Cardiac septum (tissue), 1 donor: ENCODE measurements at regions not wholly inside any gene's neighbourhood (a gene's known extent, or its start where the extent isn't known, plus 50 kb on each side); places are given as distances from the start of the nearest gene placed in this dataset.

Source experiments
- DNase-seq: peaks from one replicate; pipeline ENCODE4 v3.0.0-alpha.2; 2020; ENCODE audit warnings: low spot score
- intact Hi-C: fragments of 100-400 bp; cut with DNase I; formaldehyde crosslinking; loops from one replicate; pipeline ENCODE4 v1.14.0; 2022
- donor health status: DM: no; HTN: no; CAD: no.

- no peak for DNase-seq
- intact Hi-C loops: no loop called here
These were observed 586.1 kb upstream of the PITX2 start for GRCh38 chr4:111208970-111209369.

GRCh38 chr4:111209706-111210105 lies 586.8 kb upstream of the PITX2 start:
- intact Hi-C loops: no loop called here

GRCh38 chr4:111210595-111210994 lies 587.7 kb upstream of the PITX2 start:
- no peak for DNase-seq
- intact Hi-C loops: no loop called here

More at GRCh38 chr4:111209706-111210105, 586.8 kb upstream of the PITX2 start:
- no peak for DNase-seq

GRCh38 chr4:111213531-111213930 lies 590.7 kb upstream of the PITX2 start:
- intact Hi-C loops: no loop called here
- DNase-seq: no peak

- no peak for DNase-seq
- intact Hi-C loops: no loop called here
These were observed 591.5 kb upstream of the PITX2 start for GRCh38 chr4:111214371-111214770.

GRCh38 chr4:111215755-111216154 lies 592.9 kb upstream of the PITX2 start:
- intact Hi-C loops: no loop called here
- DNase-seq: no peak

GRCh38 chr4:111216791-111217190 lies 593.9 kb upstream of the PITX2 start:
- no peak for DNase-seq
- intact Hi-C loops: no loop called here

GRCh38 chr4:111221371-111221770 lies 598.5 kb upstream of the PITX2 start:
- no peak for DNase-seq
- intact Hi-C loops: no loop called here

GRCh38 chr4:111228396-111228795 lies 605.5 kb upstream of the PITX2 start:
- intact Hi-C loops: no loop called here
- no peak for DNase-seq

- no peak for DNase-seq
These were observed 606.0 kb upstream of the PITX2 start for GRCh38 chr4:111228874-111229273.

GRCh38 chr4:111230265-111230664 lies 607.4 kb upstream of the PITX2 start:
- DNase-seq: no peak
- intact Hi-C loops: no loop called here

More at GRCh38 chr4:111228874-111229273, 606.0 kb upstream of the PITX2 start:
- intact Hi-C loops: no loop called here

- intact Hi-C loops: no loop called here
- no peak for DNase-seq
These were observed 608.4 kb upstream of the PITX2 start for GRCh38 chr4:111231281-111231680.

GRCh38 chr4:111234939-111235338 lies 612.1 kb upstream of the PITX2 start:
- no peak for DNase-seq
- intact Hi-C loops: no loop called here

GRCh38 chr4:111263836-111264235 lies 641.0 kb upstream of the PITX2 start:
- DNase-seq: no peak
- intact Hi-C loops: no loop called here

- intact Hi-C loops: no loop called here
- no peak for DNase-seq
These were observed 644.1 kb upstream of the PITX2 start for GRCh38 chr4:111266937-111267336.

- intact Hi-C loops: no loop called here
- no peak for DNase-seq
These were observed 644.9 kb upstream of the PITX2 start for GRCh38 chr4:111267786-111268185.

- no peak for DNase-seq
- intact Hi-C loops: no loop called here
These were observed 646.0 kb upstream of the PITX2 start for GRCh38 chr4:111268769-111269414.

GRCh38 chr4:111269439-111269838 lies 646.6 kb upstream of the PITX2 start:
- intact Hi-C loops: no loop called here
- no peak for DNase-seq

- intact Hi-C loops: no loop called here
- no peak for DNase-seq
These were observed 651.2 kb upstream of the PITX2 start for GRCh38 chr4:111274060-111274459.

- no peak for DNase-seq
- intact Hi-C loops: no loop called here
These were observed 651.6 kb upstream of the PITX2 start for GRCh38 chr4:111274486-111274885.

GRCh38 chr4:111281219-111281618 lies 658.3 kb upstream of the PITX2 start:
- intact Hi-C loops: loop anchor here (5.0 kb wide), 1 partner anchor 649 kb away; no protein-coding TSS in a partner anchor
- no peak for DNase-seq

GRCh38 chr4:111282035-111282434 lies 659.2 kb upstream of the PITX2 start:
- intact Hi-C loops: loop anchor here (5.0 kb wide), 1 partner anchor 650 kb away; no protein-coding TSS in a partner anchor
- DNase-seq: no peak
